HEK293T (cell line): ENCODE measurements at regions not wholly inside any gene's neighbourhood (a gene's known extent, or its start where the extent isn't known, plus 50 kb on each side); places are given as distances from the start of the nearest gene placed in this dataset.

Experiments
- BHLHE40 ChIP-seq: fragments of 450-650 bp; IDR thresholded peaks from 2 replicates; pipeline ENCODE4 v1.6.1; 2016; ENCODE audit warnings: mild to moderate bottlenecking, moderate library complexity, borderline replicate concordance
- ELF4 ChIP-seq: fragments of 450-650 bp; IDR thresholded peaks from 2 replicates; pipeline ENCODE4 v1.6.1; 2017; ENCODE audit warnings: antibody characterized with exemption
- FOXK2 ChIP-seq: fragments of 450-650 bp; IDR thresholded peaks from 2 replicates; pipeline ENCODE4 v1.6.1; 2016; ENCODE audit warnings: mild to moderate bottlenecking
- FOXM1 ChIP-seq: fragments of 450-650 bp; IDR thresholded peaks from 2 replicates; pipeline ENCODE4 v1.6.1; 2017; ENCODE audit warnings: mild to moderate bottlenecking, borderline replicate concordance
- NFRKB ChIP-seq: fragments of 450-650 bp; IDR thresholded peaks from 2 replicates; pipeline ENCODE4 v1.6.1; 2016; ENCODE audit warnings: mild to moderate bottlenecking, moderate library complexity
- SP1 ChIP-seq: fragments of 450-650 bp; IDR thresholded peaks from 2 replicates; pipeline ENCODE4 v1.6.1; 2017
- SUZ12 ChIP-seq: fragments of 450-650 bp; IDR thresholded peaks from 2 replicates; pipeline ENCODE4 v1.6.1; 2016; ENCODE audit warnings: mild to moderate bottlenecking
- TARDBP ChIP-seq: fragments of 450-650 bp; IDR thresholded peaks from 2 replicates; pipeline ENCODE4 v1.6.1; 2016
- ZNF384 ChIP-seq: fragments of 450-650 bp; IDR thresholded peaks from 2 replicates; pipeline ENCODE4 v1.6.1; 2016
- TF ChIP-seq, protein P1 (sequence below): fragments of 450-650 bp; IDR thresholded peaks from 2 replicates; pipeline ENCODE4 v1.6.1; 2016

DNA sequence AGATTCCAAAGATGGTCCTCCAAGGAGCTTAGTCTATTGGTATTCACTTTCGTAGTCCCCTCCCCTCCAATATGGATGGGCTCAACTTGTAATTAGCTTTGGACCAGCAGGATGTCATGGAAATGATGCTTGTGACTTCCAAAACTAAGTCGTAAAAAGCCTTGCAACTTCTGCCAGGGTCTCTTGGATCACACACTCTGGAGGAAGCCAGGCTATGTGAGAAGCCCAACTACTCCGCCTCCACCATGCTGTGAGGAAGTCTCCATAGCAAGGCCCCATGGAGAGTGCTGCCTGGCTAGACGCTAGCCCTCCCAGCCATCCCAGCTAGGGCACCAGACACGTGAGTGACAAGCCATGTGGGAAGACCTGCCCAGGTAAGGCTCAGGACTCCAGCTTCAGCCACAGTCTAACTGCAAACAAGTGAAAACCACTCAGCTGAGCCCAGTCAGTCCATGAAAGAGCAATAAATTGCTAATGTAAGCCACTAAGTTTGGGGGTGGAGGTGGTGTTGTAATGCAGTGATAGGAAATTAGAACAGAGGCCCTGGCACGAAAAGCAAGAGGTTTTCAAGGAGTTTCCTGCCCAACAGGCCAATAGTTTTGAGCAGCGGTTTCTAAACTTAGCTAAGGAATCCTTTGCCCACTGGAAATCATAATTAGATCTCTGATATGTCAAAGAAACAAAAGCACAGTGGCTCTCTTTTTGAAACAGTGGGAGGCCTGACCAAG, 77.5 kb upstream of the GLI2 start:
- TF ChIP-seq SP1 (no peak), NFRKB (no peak), ZNF384 (no peak), ELF4 (no peak), SUZ12 (no peak), BHLHE40 (no peak), FOXM1 (no peak), FOXK2 (no peak), TARDBP (no peak)
- TF ChIP-seq, protein P1, sequence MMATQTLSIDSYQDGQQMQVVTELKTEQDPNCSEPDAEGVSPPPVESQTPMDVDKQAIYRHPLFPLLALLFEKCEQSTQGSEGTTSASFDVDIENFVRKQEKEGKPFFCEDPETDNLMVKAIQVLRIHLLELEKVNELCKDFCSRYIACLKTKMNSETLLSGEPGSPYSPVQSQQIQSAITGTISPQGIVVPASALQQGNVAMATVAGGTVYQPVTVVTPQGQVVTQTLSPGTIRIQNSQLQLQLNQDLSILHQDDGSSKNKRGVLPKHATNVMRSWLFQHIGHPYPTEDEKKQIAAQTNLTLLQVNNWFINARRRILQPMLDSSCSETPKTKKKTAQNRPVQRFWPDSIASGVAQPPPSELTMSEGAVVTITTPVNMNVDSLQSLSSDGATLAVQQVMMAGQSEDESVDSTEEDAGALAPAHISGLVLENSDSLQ = no peak
